HG03442 (cell line): ENCODE measurements at regions not wholly inside any gene's neighbourhood (a gene's known extent, or its start where the extent isn't known, plus 50 kb on each side); places are given as distances from the start of the nearest gene placed in this dataset.
"Not testable (repeated sequence)": the region's sequence is repeated elsewhere in the genome, so short reads cannot be mapped to it uniquely, and the experiment has no call there.

Experiments
- ATAC-seq: cut with Tn5 transposase; IDR thresholded peaks from one replicate; pipeline ENCODE4 v1.9.1; 2021; ENCODE audit warnings: mild to moderate bottlenecking, moderate library complexity; ENCODE audit not compliant: unreplicated experiment

GRCh38 chr7:27032839-27033238 lies 63.0 kb downstream of the HOXA1 start:
- no peak for ATAC-seq

- ATAC-seq: peak; percentile 64
These were observed 64.3 kb downstream of the HOXA1 start for GRCh38 chr7:27031289-27032172.

- no peak for ATAC-seq
These were observed 65.3 kb downstream of the HOXA1 start for GRCh38 chr7:27030393-27031050.

- no peak for ATAC-seq
These were observed 70.5 kb downstream of the HOXA1 start for GRCh38 chr7:27025270-27025669.

GRCh38 chr7:27010068-27010467 lies 85.7 kb downstream of the HOXA1 start:
- ATAC-seq: no peak

- ATAC-seq: no peak
These were observed 95.3 kb downstream of the HOXA1 start for GRCh38 chr7:27000496-27000895.

GRCh38 chr7:26998284-26998683 lies 97.5 kb downstream of the HOXA1 start:
- ATAC-seq: not testable (repeated sequence)

- ATAC-seq: no peak
These were observed 100.1 kb downstream of the HOXA1 start for GRCh38 chr7:26995666-26996065.

- no peak for ATAC-seq
These were observed 101.7 kb downstream of the HOXA1 start for GRCh38 chr7:26993816-26994810.

GRCh38 chr7:26992670-26993069 lies 103.1 kb downstream of the HOXA1 start:
- ATAC-seq: no peak

- ATAC-seq: no peak
These were observed 104.0 kb downstream of the HOXA1 start for GRCh38 chr7:26991796-26992195.

- ATAC-seq: no peak
These were observed 105.7 kb downstream of the HOXA1 start for GRCh38 chr7:26989897-26990670.

GRCh38 chr7:26988836-26989374 lies 106.9 kb downstream of the HOXA1 start:
- no peak for ATAC-seq

- no peak for ATAC-seq
These were observed 108.5 kb downstream of the HOXA1 start for GRCh38 chr7:26987338-26987737.

- no peak for ATAC-seq
These were observed 113.8 kb upstream of the SKAP2 start for GRCh38 chr7:26978146-26978545.

- no peak for ATAC-seq
These were observed 112.5 kb upstream of the SKAP2 start for GRCh38 chr7:26976840-26977239.

- not testable (repeated sequence) for ATAC-seq
These were observed 107.5 kb upstream of the SKAP2 start for GRCh38 chr7:26971924-26972323.

- no peak for ATAC-seq
These were observed 101.3 kb upstream of the SKAP2 start for GRCh38 chr7:26965724-26966123.

GRCh38 chr7:26964156-26964808 lies 99.9 kb upstream of the SKAP2 start:
- ATAC-seq: no peak
